ENCODE measurements at regions not wholly inside any gene's neighbourhood (a gene's known extent, or its start where the extent isn't known, plus 50 kb on each side); places are given as distances from the start of the nearest gene placed in this dataset.
A peak's percentile ranks its signal among the peaks of the same experiment; 100 is the strongest.
"Not testable (repeated sequence)": the region's sequence is repeated elsewhere in the genome, so short reads cannot be mapped to it uniquely, and the experiment has no call there.

- no peaks in the 10 kb centered on the region for H3K36me3 ChIP-seq
- H3K9ac ChIP-seq (ENCODE audit: low read depth in 2 of 2, low read length in 2 of 2), result no peak overlapping the region
- no peak overlapping the region for H3K4me3 ChIP-seq
- intact Hi-C loops (cut with DNase I), result loop anchor here (5.0 kb wide), 1 partner anchor 45 kb away; no protein-coding TSS in a partner anchor
- TF ChIP-seq CTCF (IDR thresholded peaks at IDR 0.05), result no peak
- H3K27me3 ChIP-seq, result no peaks in the 10 kb centered on the region
- no peak for DNase-seq
- H3K4me1 ChIP-seq, result no peaks in the 10 kb centered on the region
- no peaks in the 10 kb centered on the region for H3K9me3 ChIP-seq
- H3K27ac ChIP-seq, result no peak overlapping the region
Measured at GRCh38 chr5:15002173-15002572, 130.6 kb upstream of the ANKH start.

- no peak overlapping the region for H3K9ac ChIP-seq (ENCODE audit: low read depth in 2 of 2, low read length in 2 of 2)
- intact Hi-C loops (cut with DNase I), result loop anchor here (5.0 kb wide), 1 partner anchor 44 kb away; no protein-coding TSS in a partner anchor
Measured at GRCh38 chr5:15001517-15001916, 129.9 kb upstream of the ANKH start.

GRCh38 chr5:14998491-14998890 is 126.9 kb upstream of the ANKH start:
- Histone ChIP-seq H3K9ac (ENCODE audit: low read depth in 2 of 2, low read length in 2 of 2) (no peak overlapping the region), H3K27me3 (no peaks in the 10 kb centered on the region), H3K27ac (no peak overlapping the region), H3K36me3 (no peaks in the 10 kb centered on the region), H3K4me3 (no peak overlapping the region), H3K9me3 (no peaks in the 10 kb centered on the region), H3K4me1 (no peaks in the 10 kb centered on the region)
- TF ChIP-seq CTCF (IDR thresholded peaks at IDR 0.05), result no peak
- intact Hi-C loops (cut with DNase I), result no loop called here
- DNase-seq, result no peak

More at GRCh38 chr5:15001517-15001916, 129.9 kb upstream of the ANKH start:
- no peaks in the 10 kb centered on the region for H3K27me3 ChIP-seq
- no peaks in the 10 kb centered on the region for H3K4me1 ChIP-seq
- no peaks in the 10 kb centered on the region for H3K36me3 ChIP-seq
- H3K9me3 ChIP-seq, result no peaks in the 10 kb centered on the region
- no peak overlapping the region for H3K27ac ChIP-seq
- TF ChIP-seq CTCF (IDR thresholded peaks at IDR 0.05), result no peak
- DNase-seq, result no peak
- no peak overlapping the region for H3K4me3 ChIP-seq

- Histone ChIP-seq H3K9ac (ENCODE audit: low read depth in 2 of 2, low read length in 2 of 2) (no peak overlapping the region), H3K4me3 (no peak overlapping the region), H3K9me3 (no peaks in the 10 kb centered on the region), H3K36me3 (no peaks in the 10 kb centered on the region), H3K27ac (no peak overlapping the region), H3K27me3 (no peaks in the 10 kb centered on the region), H3K4me1 (no peaks in the 10 kb centered on the region)
- TF ChIP-seq CTCF (IDR thresholded peaks at IDR 0.05), result no peak
- no peak for DNase-seq
- intact Hi-C loops (cut with DNase I), result no loop called here
Measured at GRCh38 chr5:14996997-14997396, 125.4 kb upstream of the ANKH start.

GRCh38 chr5:14995229-14995628 is 123.7 kb upstream of the ANKH start:
- H3K27ac ChIP-seq, result peak overlapping the region; percentile 26
- H3K9ac ChIP-seq (ENCODE audit: low read depth in 2 of 2, low read length in 2 of 2), result no peak overlapping the region
- H3K9me3 ChIP-seq, result no peaks in the 10 kb centered on the region
- H3K4me1 ChIP-seq, result no peaks in the 10 kb centered on the region
- H3K27me3 ChIP-seq, result no peaks in the 10 kb centered on the region
- H3K4me3 ChIP-seq, result no peak overlapping the region
- no peaks in the 10 kb centered on the region for H3K36me3 ChIP-seq
- intact Hi-C loops (cut with DNase I), result no loop called here
- peak; percentile 52 for DNase-seq
- TF ChIP-seq CTCF (IDR thresholded peaks at IDR 0.05), result no peak

GRCh38 chr5:14993459-14994133 is 122.0 kb upstream of the ANKH start:
- H3K9me3 ChIP-seq; H3K27ac ChIP-seq; DNase-seq; H3K27me3 ChIP-seq; H3K9ac ChIP-seq (ENCODE audit: low read depth in 2 of 2, low read length in 2 of 2); H3K36me3 ChIP-seq; H3K4me1 ChIP-seq; intact Hi-C loops (cut with DNase I); H3K4me3 ChIP-seq: not testable (repeated sequence)

- intact Hi-C loops (cut with DNase I); DNase-seq; H3K9ac ChIP-seq (ENCODE audit: low read depth in 2 of 2, low read length in 2 of 2); H3K36me3 ChIP-seq; H3K27ac ChIP-seq; H3K4me1 ChIP-seq; H3K9me3 ChIP-seq; H3K27me3 ChIP-seq: not testable (repeated sequence)
- H3K4me3 ChIP-seq, result peak overlapping the region; percentile 3
Measured at GRCh38 chr5:14992751-14993458, 121.3 kb upstream of the ANKH start.
